Fibroblast of lung (primary cell): ENCODE measurements at regions not wholly inside any gene's neighbourhood (a gene's known extent, or its start where the extent isn't known, plus 50 kb on each side); places are given as distances from the start of the nearest gene placed in this dataset.

ENCODE experiments used
- CTCF ChIP-seq, 2 donors: IDR thresholded peaks in 1 of 2; conservative IDR thresholded peaks in 1 of 2; 1 replicate in 1 of 2; 2 replicates in 1 of 2; pipeline ENCODE4 v1.5.1; 2011 to 2012; ENCODE audit warnings: low read length in 2 of 2, control low read depth in 1 of 2, inconsistent platforms in 1 of 2, low read depth in 1 of 2, mild to moderate bottlenecking in 1 of 2
- EZH2 ChIP-seq: IDR thresholded peaks from 2 replicates; pipeline ENCODE4 v1.5.1; 2012; ENCODE audit warnings: low read length, control low read depth, mild to moderate bottlenecking; ENCODE audit errors: missing control alignments

DNA sequence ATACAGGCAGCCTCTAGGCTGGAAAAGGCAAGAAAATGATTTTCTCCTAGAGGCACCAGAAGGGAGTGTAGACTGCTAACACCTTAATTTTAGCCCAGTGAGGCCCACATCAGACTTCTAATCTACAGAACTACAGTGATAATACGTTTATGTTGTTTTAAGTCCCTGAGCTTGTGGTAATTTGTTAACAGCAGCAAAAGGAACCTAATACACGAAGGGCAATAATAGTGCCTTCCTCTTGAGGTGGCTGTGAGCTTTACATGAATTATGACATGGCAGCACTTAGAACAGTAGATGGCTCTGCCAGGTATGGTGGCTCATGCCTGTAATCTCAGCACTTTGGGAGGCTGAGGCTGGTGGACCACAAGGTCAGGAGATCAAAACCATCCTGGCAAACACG, 118.8 kb downstream of the ZNF664 start:
- TF ChIP-seq CTCF (conservative IDR thresholded peaks at IDR 0.05 in 1 of 2, IDR thresholded peaks at IDR 0.05 in 1 of 2; ENCODE audit: low read depth in 1 of 2, low read length in 2 of 2) (no peak), EZH2 (no peak)
